Prostate gland (tissue), 2 donors: ENCODE measurements at regions not wholly inside any gene's neighbourhood (a gene's known extent, or its start where the extent isn't known, plus 50 kb on each side); places are given as distances from the start of the nearest gene placed in this dataset.

ENCODE experiments used
- DNase-seq: peaks from one replicate; pipeline ENCODE4 v3.0.0-alpha.2; 2019; ENCODE audit warnings: low spot score
- H3K27ac ChIP-seq, 2 donors: fragments of 200-600 bp; sonication (generic); 2 replicates each; pipeline ENCODE4 v1.5.1; 2017 to 2019
- H3K27me3 ChIP-seq: fragments of 200-600 bp; sonication (generic); replicated peaks from 2 replicates; pipeline ENCODE4 v1.5.1; 2019; ENCODE audit not compliant: insufficient read depth
- H3K36me3 ChIP-seq, 2 donors: fragments of 200-600 bp; sonication (generic); 1 replicate in 1 of 2; 2 replicates in 1 of 2; pipeline versions ENCODE4 v1.5.1 to v1.8.1; 2017 to 2019
- H3K4me1 ChIP-seq: fragments of 200-600 bp; sonication (generic); replicated peaks from 2 replicates; pipeline ENCODE4 v1.5.1; 2019
- H3K4me3 ChIP-seq, 2 donors: fragments of 200-600 bp; sonication (generic); 2 replicates each; pipeline ENCODE4 v1.5.1; 2017 to 2019
- H3K9me3 ChIP-seq: fragments of 200-600 bp; sonication (generic); 2 replicates; pipeline ENCODE4 v1.5.1; 2017
- CTCF ChIP-seq, 4 experiments: fragments of 200-600 bp in 2 of 4; fragments of 450-650 bp in 2 of 4; sonication (generic) in 2 of 4; IDR thresholded peaks; 1 replicate in 3 of 4; 2 replicates in 1 of 4; pipeline ENCODE4 v1.5.1; 2016 to 2019; ENCODE audit warnings: antibody characterized with exemption in 4 of 4, mild to moderate bottlenecking in 2 of 4, moderate library complexity in 2 of 4
- POLR2A ChIP-seq: fragments of 450-650 bp; IDR thresholded peaks from one replicate; pipeline ENCODE4 v1.6.1; 2016; ENCODE audit warnings: antibody characterized with exemption, mild to moderate bottlenecking
- POLR2AphosphoS5 ChIP-seq: sonication (generic); formaldehyde crosslinking; IDR thresholded peaks from one replicate; pipeline ENCODE4 v1.6.1; 2017; ENCODE audit warnings: antibody characterized with exemption
- WGBS: methylation state at CpG from one replicate; pipeline ENCODE4 v1.1.5; 2018; 5-methylcytosine and 5-hydroxymethylcytosine counted together
- intact Hi-C: fragments of 100-400 bp; cut with DNase I; formaldehyde crosslinking; loops from one replicate; pipeline ENCODE4 v1.14.2; 2022

- no peak overlapping the region for H3K27ac ChIP-seq
- intact Hi-C loops, result no loop called here
- no peak for DNase-seq
- H3K4me3 ChIP-seq, result no peak overlapping the region
- H3K36me3 ChIP-seq, result no peaks in the 10 kb centered on the region
- no peaks in the 10 kb centered on the region for H3K4me1 ChIP-seq
- H3K27me3 ChIP-seq, result no peaks in the 10 kb centered on the region
- TF ChIP-seq POLR2AphosphoS5 (no peak), CTCF (IDR thresholded peaks at IDR 0.05) (no peak), POLR2A (no peak)
- H3K9me3 ChIP-seq, result no peaks in the 10 kb centered on the region
Observed at GRCh38 chr1:185610954-185611353, 123.2 kb upstream of the HMCN1 start.

- TF ChIP-seq POLR2AphosphoS5 (no peak), CTCF (IDR thresholded peaks at IDR 0.05) (no peak), POLR2A (no peak)
- H3K4me3 ChIP-seq, result no peak overlapping the region
- intact Hi-C loops, result no loop called here
- no peaks in the 10 kb centered on the region for H3K9me3 ChIP-seq
- H3K27me3 ChIP-seq, result no peaks in the 10 kb centered on the region
- H3K27ac ChIP-seq, result no peak overlapping the region
- H3K4me1 ChIP-seq, result no peaks in the 10 kb centered on the region
- WGBS, result 84% methylated on average over 5 of the region's 5 CpGs
- no peaks in the 10 kb centered on the region for H3K36me3 ChIP-seq
- no peak for DNase-seq
Observed at GRCh38 chr1:185608177-185608576, 126.0 kb upstream of the HMCN1 start.

GRCh38 chr1:185603158-185603557 is 131.0 kb upstream of the HMCN1 start:
- no peak for DNase-seq
- Histone ChIP-seq H3K4me1 (no peaks in the 10 kb centered on the region), H3K9me3 (no peaks in the 10 kb centered on the region), H3K36me3 (no peaks in the 10 kb centered on the region), H3K4me3 (no peak overlapping the region), H3K27ac (no peak overlapping the region), H3K27me3 (no peaks in the 10 kb centered on the region)
- 94% methylated on average over 4 of the region's 4 CpGs for WGBS
- TF ChIP-seq POLR2A (no peak), POLR2AphosphoS5 (no peak), CTCF (IDR thresholded peaks at IDR 0.05) (no peak)
- intact Hi-C loops, result no loop called here

- no peaks in the 10 kb centered on the region for H3K36me3 ChIP-seq
- DNase-seq, result no peak
- H3K27ac ChIP-seq, result no peak overlapping the region
- no peak overlapping the region for H3K4me3 ChIP-seq
- no peaks in the 10 kb centered on the region for H3K9me3 ChIP-seq
- H3K27me3 ChIP-seq, result no peaks in the 10 kb centered on the region
- no peaks in the 10 kb centered on the region for H3K4me1 ChIP-seq
- intact Hi-C loops, result no loop called here
- WGBS, result 95% methylated on average over 1 of the region's 1 CpG
- TF ChIP-seq CTCF (IDR thresholded peaks at IDR 0.05) (no peak), POLR2AphosphoS5 (no peak), POLR2A (no peak)
Observed at GRCh38 chr1:185601189-185601588, 133.0 kb upstream of the HMCN1 start.

- Histone ChIP-seq H3K9me3 (no peaks in the 10 kb centered on the region), H3K4me1 (no peaks in the 10 kb centered on the region), H3K36me3 (no peaks in the 10 kb centered on the region), H3K4me3 (no peak overlapping the region), H3K27me3 (no peaks in the 10 kb centered on the region), H3K27ac (no peak overlapping the region)
- intact Hi-C loops, result no loop called here
- no peak for DNase-seq
- no peak for TF ChIP-seq POLR2AphosphoS5
- no peak for TF ChIP-seq POLR2A
- TF ChIP-seq CTCF (IDR thresholded peaks at IDR 0.05), result no peak
- 52% methylated on average over 2 of the region's 2 CpGs for WGBS
Observed at GRCh38 chr1:185600641-185601040, 133.6 kb upstream of the HMCN1 start.
